HCT116 (cell line): ENCODE measurements at regions not wholly inside any gene's neighbourhood (a gene's known extent, or its start where the extent isn't known, plus 50 kb on each side); places are given as distances from the start of the nearest gene placed in this dataset.

Experiments
- ATAC-seq: fragments of 200-7000 bp; cut with Tn5 transposase; 2 replicates; pipeline ENCODE4 v1.9.1; 2020; ENCODE audit warnings: mild to moderate bottlenecking, moderate library complexity
- BruUV-seq: library from RNA; stranded (reverse); fragments of 400-500 nt; replicated peaks from 2 replicates; lab custom pipeline; 2021; lab: Mats Ljungman, UMichigan
- CTCF ChIA-PET: fragments of 300-600 bp; sonication (Branson Sonifier 250); formaldehyde crosslinking; loops from one replicate; lab custom pipeline; 2021; ENCODE audit warnings: antibody characterized with exemption; lab: Charles Lee
- POLR2A ChIA-PET: fragments of 300-600, 350-600 bp; sonication (Branson Sonifier 250); formaldehyde crosslinking; loops from one replicate; lab custom pipeline; 2021; ENCODE audit warnings: antibody characterized with exemption; lab: Charles Lee
- RAD21 ChIA-PET, 2 experiments: fragments of 300-600 bp; sonication (Branson Sonifier 250); formaldehyde crosslinking; loops; one replicate each; lab custom pipeline; 2023; ENCODE audit warnings: low total read pairs in 2 of 2; ENCODE audit not compliant: uncharacterized antibody in 2 of 2, unreplicated experiment in 2 of 2, low non-redundant PET in 1 of 2; lab: Charles Lee
- DNase-seq: peaks from one replicate; pipeline ENCODE4 v3.0.0-alpha.2; 2010; ENCODE audit warnings: low read depth, low spot score
- H2AFZ ChIP-seq: fragments of 200-600 bp; shearing (Covaris generic), sonication (generic); 2 replicates; pipeline ENCODE4 v1.6.1; 2017; ENCODE audit warnings: low read depth, mixed run types, mixed read lengths, antibody characterized with exemption, low read length; ENCODE audit not compliant: poor library complexity, severe bottlenecking
- H3K27ac ChIP-seq: 2 replicates; pipeline ENCODE4 v1.5.1; 2012; ENCODE audit warnings: low read depth, low read length
- H3K27me3 ChIP-seq: fragments of 200-600 bp; sonication (generic); 2 replicates; pipeline ENCODE4 v1.6.1; 2016; ENCODE audit warnings: mixed run types, low read length, mixed read lengths; ENCODE audit not compliant: insufficient read depth
- H3K36me3 ChIP-seq, 2 experiments: fragments of 200-500 bp in 1 of 2; fragments of 200-600 bp in 1 of 2; sonication (Bioruptor generic) in 1 of 2; sonication (generic) in 1 of 2; 2 replicates each; pipeline versions ENCODE4 v1.5.1 to v1.6.1; 2014 to 2016; ENCODE audit warnings: low read length in 2 of 2, inconsistent platforms in 1 of 2, mixed read lengths in 1 of 2, mixed run types in 1 of 2; ENCODE audit not compliant: insufficient read depth in 2 of 2, control insufficient read depth in 1 of 2
- H3K4me1 ChIP-seq, 2 experiments: fragments of 200-600 bp in 1 of 2; sonication (generic) in 1 of 2; 2 replicates each; pipeline versions ENCODE4 v1.5.1 to v1.6.1; 2012 to 2017; ENCODE audit warnings: low read length in 2 of 2, inconsistent platforms in 1 of 2, mild to moderate bottlenecking in 1 of 2, mixed read lengths in 1 of 2, mixed run types in 1 of 2, moderate library complexity in 1 of 2; ENCODE audit not compliant: insufficient read depth in 2 of 2, control insufficient read depth in 1 of 2
- H3K4me2 ChIP-seq: fragments of 200-600 bp; sonication (generic); 2 replicates; pipeline ENCODE4 v1.6.1; 2017; ENCODE audit warnings: mixed run types, low read length, mixed read lengths
- H3K4me3 ChIP-seq, 2 experiments: fragments of 200-600 bp in 1 of 2; sonication (generic) in 1 of 2; replicated peaks in 1 of 2; 2 replicates each; pipeline ENCODE4 v1.5.1; 2011 to 2016; ENCODE audit warnings: low read length in 2 of 2, control low read depth in 1 of 2, low read depth in 1 of 2, mild to moderate bottlenecking in 1 of 2, mixed read lengths in 1 of 2, mixed run types in 1 of 2
- H3K79me2 ChIP-seq: fragments of 200-600 bp; sonication (generic); 2 replicates; pipeline ENCODE4 v1.6.1; 2017; ENCODE audit warnings: mild to moderate bottlenecking, mixed run types, low read length, moderate library complexity, mixed read lengths; ENCODE audit not compliant: insufficient read depth
- H3K9ac ChIP-seq: fragments of 200-600 bp; sonication (generic); 2 replicates; pipeline ENCODE4 v1.6.1; 2016; ENCODE audit warnings: low read length, mixed read lengths
- H3K9me2 ChIP-seq: fragments of 200-600 bp; sonication (generic), shearing (Covaris generic); 2 replicates; pipeline ENCODE4 v1.6.1; 2017; ENCODE audit warnings: mixed run types, mild to moderate bottlenecking, moderate library complexity; ENCODE audit not compliant: insufficient read depth
- H3K9me3 ChIP-seq, 2 experiments: fragments of 200-500 bp in 1 of 2; fragments of 200-600 bp in 1 of 2; sonication (Bioruptor generic) in 1 of 2; sonication (generic) in 1 of 2; 2 replicates each; pipeline ENCODE4 v1.6.1; 2014 to 2017; ENCODE audit warnings: low read length in 2 of 2, mixed read lengths in 2 of 2, inconsistent platforms in 1 of 2, low read depth in 1 of 2, mild to moderate bottlenecking in 1 of 2, mixed run types in 1 of 2, moderate library complexity in 1 of 2; ENCODE audit not compliant: control insufficient read depth in 1 of 2, insufficient read depth in 1 of 2
- H4K20me1 ChIP-seq: fragments of 200-600 bp; sonication (generic), shearing (Covaris generic); 2 replicates; pipeline ENCODE4 v1.6.1; 2017; ENCODE audit warnings: mixed run types, mild to moderate bottlenecking, moderate library complexity; ENCODE audit not compliant: insufficient read depth
- ATF3 ChIP-seq: IDR thresholded peaks from 2 replicates; pipeline ENCODE4 v1.6.1; 2012
- CBX3 ChIP-seq: IDR thresholded peaks from 2 replicates; pipeline ENCODE4 v1.6.1; 2012; ENCODE audit warnings: low read depth
- CEBPB ChIP-seq: IDR thresholded peaks from 2 replicates; pipeline ENCODE4 v1.6.1; 2012; ENCODE audit warnings: low read depth
- CTCF ChIP-seq, 3 experiments: fragments of 200-600 bp in 1 of 3; sonication (generic) in 1 of 3; IDR thresholded peaks in 2 of 3; conservative IDR thresholded peaks in 1 of 3; 2 replicates each; pipeline ENCODE4 v1.5.1; 2012 to 2017; ENCODE audit warnings: low read depth in 2 of 3, low read length in 2 of 3, antibody characterized with exemption in 1 of 3, borderline replicate concordance in 1 of 3, control low read depth in 1 of 3, mild to moderate bottlenecking in 1 of 3, mixed read lengths in 1 of 3, mixed run types in 1 of 3, moderate library complexity in 1 of 3; ENCODE audit not compliant: insufficient read depth in 1 of 3
- EGR1 ChIP-seq: IDR thresholded peaks from 2 replicates; pipeline ENCODE4 v1.6.1; 2012; ENCODE audit warnings: low read depth
- EZH2 ChIP-seq: fragments of 200-600 bp; sonication (generic); IDR thresholded peaks from 2 replicates; pipeline ENCODE4 v1.6.1; 2017; ENCODE audit warnings: antibody characterized with exemption, mixed run types
- JUND ChIP-seq: IDR thresholded peaks from 2 replicates; pipeline ENCODE4 v1.6.1; 2012
- POLR2A ChIP-seq: IDR thresholded peaks from 2 replicates; pipeline ENCODE4 v1.7.0; 2011; ENCODE audit warnings: borderline replicate concordance; ENCODE audit not compliant: insufficient read depth, insufficient read length; ENCODE audit errors: extremely low read depth
- POLR2AphosphoS5 ChIP-seq: IDR thresholded peaks from 2 replicates; pipeline ENCODE4 v1.6.1; 2011; ENCODE audit warnings: mild to moderate bottlenecking, low read depth, low read length, moderate library complexity
- SIN3A ChIP-seq: IDR thresholded peaks from 2 replicates; pipeline ENCODE4 v1.6.1; 2012; ENCODE audit warnings: low read depth
- SP1 ChIP-seq: IDR thresholded peaks from 2 replicates; pipeline ENCODE4 v1.6.1; 2012; ENCODE audit warnings: low read depth
- TCF7L2 ChIP-seq: IDR thresholded peaks from 2 replicates; pipeline ENCODE4 v1.7.0; 2011; ENCODE audit warnings: borderline replicate concordance, inconsistent platforms; ENCODE audit not compliant: insufficient read depth, insufficient read length; ENCODE audit errors: extremely low read depth
- ZFX ChIP-seq: fragments of 450-650 bp; IDR thresholded peaks from 2 replicates; pipeline ENCODE4 v1.6.1; 2017
- intact Hi-C: fragments of 100-400 bp; cut with micrococcal nuclease; formaldehyde crosslinking; loops from 2 replicates; pipeline ENCODE4 v1.10.0; 2022
- TF ChIP-seq, protein P1 (sequence below): IDR thresholded peaks from 2 replicates; pipeline ENCODE4 v1.6.1; 2012; ENCODE audit warnings: low read depth
- TF ChIP-seq, protein P2 (sequence below): IDR thresholded peaks from 2 replicates; pipeline ENCODE4 v1.6.1; 2012

DNA sequence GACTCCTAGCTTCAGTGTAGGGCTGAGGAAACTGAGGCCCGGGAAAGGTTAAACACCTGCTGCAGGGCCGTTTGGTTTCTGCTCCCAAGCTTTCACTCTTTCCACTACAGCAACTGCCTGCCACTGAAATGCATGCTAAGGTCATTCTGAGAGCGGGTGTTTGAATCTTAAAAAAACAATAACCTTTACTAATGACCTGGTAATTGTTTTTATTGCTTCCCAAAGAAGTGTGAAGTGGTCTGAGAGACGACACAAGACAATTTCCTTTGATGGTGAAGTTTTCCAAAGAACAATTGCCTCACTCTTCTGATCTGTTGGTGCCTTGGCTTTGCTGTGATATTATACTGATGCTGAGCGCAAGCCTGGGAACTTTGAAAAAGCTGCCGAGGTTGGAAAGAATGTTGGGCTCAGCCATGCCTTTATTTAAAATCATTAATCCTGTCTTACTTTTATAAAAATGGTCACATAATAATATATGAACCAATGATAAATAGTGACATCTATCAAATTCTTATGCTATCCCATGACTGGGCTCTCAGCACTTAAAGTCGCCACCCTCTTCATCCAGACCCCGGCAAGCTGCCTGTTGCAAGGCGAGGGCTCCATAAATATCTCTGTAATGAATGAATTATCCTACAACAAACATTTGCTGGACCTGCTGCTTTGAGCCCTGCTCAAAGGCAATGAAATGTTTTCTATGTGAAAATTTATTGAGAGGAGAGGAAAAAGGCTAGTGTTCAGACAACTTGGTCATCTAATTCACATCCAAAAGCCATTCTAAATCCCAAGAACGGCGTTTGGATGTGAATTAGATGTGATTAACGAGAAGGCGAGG is 67.8 kb upstream of the SOD3 start:
- POLR2A ChIA-PET, result no interaction called here
- no peaks in the 10 kb centered on the region for H3K9me2 ChIP-seq
- ATAC-seq, result no peak
- H3K9ac ChIP-seq, result no peak overlapping the region
- H2AFZ ChIP-seq, result no peak overlapping the region
- H3K27me3 ChIP-seq, result peaks cover 3% of the 10 kb centered on the region
- H3K4me3 ChIP-seq, result no peak overlapping the region
- no peaks in the 10 kb centered on the region for H4K20me1 ChIP-seq
- no peaks in the 10 kb centered on the region for H3K4me1 ChIP-seq
- intact Hi-C loops, result no loop called here
- H3K27ac ChIP-seq, result no peak overlapping the region
- DNase-seq, result no peak
- no peak overlapping the region for H3K4me2 ChIP-seq
- no peaks in the 10 kb centered on the region for H3K79me2 ChIP-seq
- TF ChIP-seq, protein P1, sequence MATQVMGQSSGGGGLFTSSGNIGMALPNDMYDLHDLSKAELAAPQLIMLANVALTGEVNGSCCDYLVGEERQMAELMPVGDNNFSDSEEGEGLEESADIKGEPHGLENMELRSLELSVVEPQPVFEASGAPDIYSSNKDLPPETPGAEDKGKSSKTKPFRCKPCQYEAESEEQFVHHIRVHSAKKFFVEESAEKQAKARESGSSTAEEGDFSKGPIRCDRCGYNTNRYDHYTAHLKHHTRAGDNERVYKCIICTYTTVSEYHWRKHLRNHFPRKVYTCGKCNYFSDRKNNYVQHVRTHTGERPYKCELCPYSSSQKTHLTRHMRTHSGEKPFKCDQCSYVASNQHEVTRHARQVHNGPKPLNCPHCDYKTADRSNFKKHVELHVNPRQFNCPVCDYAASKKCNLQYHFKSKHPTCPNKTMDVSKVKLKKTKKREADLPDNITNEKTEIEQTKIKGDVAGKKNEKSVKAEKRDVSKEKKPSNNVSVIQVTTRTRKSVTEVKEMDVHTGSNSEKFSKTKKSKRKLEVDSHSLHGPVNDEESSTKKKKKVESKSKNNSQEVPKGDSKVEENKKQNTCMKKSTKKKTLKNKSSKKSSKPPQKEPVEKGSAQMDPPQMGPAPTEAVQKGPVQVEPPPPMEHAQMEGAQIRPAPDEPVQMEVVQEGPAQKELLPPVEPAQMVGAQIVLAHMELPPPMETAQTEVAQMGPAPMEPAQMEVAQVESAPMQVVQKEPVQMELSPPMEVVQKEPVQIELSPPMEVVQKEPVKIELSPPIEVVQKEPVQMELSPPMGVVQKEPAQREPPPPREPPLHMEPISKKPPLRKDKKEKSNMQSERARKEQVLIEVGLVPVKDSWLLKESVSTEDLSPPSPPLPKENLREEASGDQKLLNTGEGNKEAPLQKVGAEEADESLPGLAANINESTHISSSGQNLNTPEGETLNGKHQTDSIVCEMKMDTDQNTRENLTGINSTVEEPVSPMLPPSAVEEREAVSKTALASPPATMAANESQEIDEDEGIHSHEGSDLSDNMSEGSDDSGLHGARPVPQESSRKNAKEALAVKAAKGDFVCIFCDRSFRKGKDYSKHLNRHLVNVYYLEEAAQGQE, result no peak
- CTCF ChIA-PET, result no interaction called here
- RAD21 ChIA-PET, result no interaction called here
- H3K9me3 ChIP-seq, result no peaks in the 10 kb centered on the region
- BruUV-seq, result no TSS peak
- no peaks in the 10 kb centered on the region for H3K36me3 ChIP-seq

DNA sequence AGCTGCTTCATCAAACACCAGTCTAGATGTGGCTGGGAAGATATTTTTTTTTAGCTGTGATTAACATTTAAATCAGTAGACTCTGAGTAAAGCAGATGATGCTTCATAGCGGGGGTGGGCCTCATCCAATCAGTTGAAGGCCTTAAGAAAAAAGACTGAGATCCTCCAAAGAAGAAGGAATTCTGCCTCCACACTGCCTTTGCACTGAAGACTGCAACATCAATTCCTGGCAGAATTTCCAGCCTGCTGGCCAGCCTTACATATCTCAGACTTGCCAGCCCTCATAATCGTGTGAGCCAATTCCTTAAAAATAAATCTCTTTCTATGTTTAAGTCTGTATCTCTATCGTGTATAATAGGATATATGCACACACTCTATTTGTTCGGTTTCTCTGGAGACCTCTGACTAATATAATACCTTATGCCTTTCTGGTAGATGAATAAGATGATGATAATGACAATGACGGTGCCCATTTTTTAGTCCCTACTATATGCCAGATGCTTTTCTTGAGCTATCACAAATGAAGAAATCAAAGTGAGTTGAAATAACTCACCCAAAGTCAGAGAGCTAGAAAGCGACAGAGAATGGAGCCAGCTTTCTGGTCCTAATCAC is 66.1 kb upstream of the SOD3 start:
- H3K9ac ChIP-seq, result no peak overlapping the region
- ATAC-seq (no peak), DNase-seq (no peak)
- ChIA-PET CTCF (no interaction called here), POLR2A (no interaction called here), RAD21 (no interaction called here)
- H3K27me3 ChIP-seq, result peaks cover 3% of the 10 kb centered on the region
- H2AFZ ChIP-seq, result no peak overlapping the region
- H3K79me2 ChIP-seq, result no peaks in the 10 kb centered on the region
- H3K27ac ChIP-seq, result no peak overlapping the region
- BruUV-seq, result no TSS peak
- H3K9me3 ChIP-seq, result no peaks in the 10 kb centered on the region
- intact Hi-C loops, result no loop called here
- H3K4me2 ChIP-seq, result no peak overlapping the region
- H3K9me2 ChIP-seq, result no peaks in the 10 kb centered on the region
- H4K20me1 ChIP-seq, result no peaks in the 10 kb centered on the region
- H3K4me3 ChIP-seq, result no peak overlapping the region
- no peaks in the 10 kb centered on the region for H3K4me1 ChIP-seq
- H3K36me3 ChIP-seq, result no peaks in the 10 kb centered on the region
- TF ChIP-seq CBX3, result no peak
- TF ChIP-seq JUND, result no peak
- TF ChIP-seq CEBPB, result no peak
- TF ChIP-seq, protein P2, sequence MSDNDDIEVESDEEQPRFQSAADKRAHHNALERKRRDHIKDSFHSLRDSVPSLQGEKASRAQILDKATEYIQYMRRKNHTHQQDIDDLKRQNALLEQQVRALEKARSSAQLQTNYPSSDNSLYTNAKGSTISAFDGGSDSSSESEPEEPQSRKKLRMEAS, result no peak
- TF ChIP-seq SIN3A, result no peak
- TF ChIP-seq POLR2A, result no peak
- TF ChIP-seq SP1, result no peak
- no peak for TF ChIP-seq TCF7L2
- no peak for TF ChIP-seq POLR2AphosphoS5
- TF ChIP-seq CTCF (IDR thresholded peaks at IDR 0.05 in 2 of 3, conservative IDR thresholded peaks at IDR 0.05 in 1 of 3; ENCODE audit: borderline replicate concordance in 1 of 3, insufficient read depth in 1 of 3, low read depth in 2 of 3, low read length in 2 of 3), result no peak
- no peak for TF ChIP-seq EGR1
- TF ChIP-seq ATF3, result no peak
- no peak for TF ChIP-seq ZFX
- no peak for TF ChIP-seq EZH2
